Thoracic aorta (tissue), 2 donors: ENCODE measurements at regions not wholly inside any gene's neighbourhood (a gene's known extent, or its start where the extent isn't known, plus 50 kb on each side); places are given as distances from the start of the nearest gene placed in this dataset.

Source experiments
- ATAC-seq: fragments of 150-250 bp; one replicate; pipeline ENCODE4 v1.8.0; 2017; ENCODE audit warnings: low read depth; ENCODE audit not compliant: insufficient number of reproducible peaks, low FRiP score
- DNase-seq: peaks from one replicate; pipeline ENCODE4 v3.0.0-alpha.2; 2020; ENCODE audit warnings: low spot score
- H3K27ac ChIP-seq, 2 donors: fragments of 200-600 bp; sonication (generic); 1 replicate in 1 of 2; 2 replicates in 1 of 2; pipeline ENCODE4 v1.5.1; 2016; ENCODE audit warnings: mild to moderate bottlenecking in 2 of 2, moderate library complexity in 2 of 2
- H3K27me3 ChIP-seq: fragments of 200-600 bp; sonication (generic); replicated peaks from 2 replicates; pipeline ENCODE4 v1.6.0; 2016; ENCODE audit warnings: mild to moderate bottlenecking; ENCODE audit not compliant: insufficient read depth
- H3K36me3 ChIP-seq: fragments of 200-600 bp; sonication (generic); one replicate; pipeline ENCODE4 v1.5.1; 2016
- H3K4me1 ChIP-seq, 2 donors: fragments of 200-600 bp; sonication (generic); 1 replicate in 1 of 2; 2 replicates in 1 of 2; pipeline versions ENCODE4 v1.5.1 to v1.6.0; 2016; ENCODE audit warnings: low read depth in 2 of 2, mild to moderate bottlenecking in 1 of 2; ENCODE audit not compliant: control insufficient read depth in 1 of 2
- H3K4me3 ChIP-seq: fragments of 200-600 bp; sonication (generic); 2 replicates; pipeline ENCODE4 v1.5.1; 2016; ENCODE audit warnings: mild to moderate bottlenecking
- H3K9me3 ChIP-seq: fragments of 200-600 bp; sonication (generic); 2 replicates; pipeline ENCODE4 v1.5.1; 2016
- CTCF ChIP-seq: fragments of 200-600 bp; sonication (generic); IDR thresholded peaks from one replicate; pipeline ENCODE4 v1.5.1; 2019; ENCODE audit warnings: antibody characterized with exemption

- Histone ChIP-seq H3K36me3 (no peaks in the 10 kb centered on the region), H3K27me3 (no peaks in the 10 kb centered on the region), H3K27ac (no peak overlapping the region), H3K9me3 (peaks cover 23% of the 10 kb centered on the region), H3K4me1 (no peaks in the 10 kb centered on the region), H3K4me3 (no peak overlapping the region)
- TF ChIP-seq CTCF: no peak
- ATAC-seq (no peak), DNase-seq (no peak)
Observed at GRCh38 chr10:130399425-130399950, 263.3 kb downstream of the GLRX3 start.

- H3K27me3 ChIP-seq: no peaks in the 10 kb centered on the region
- H3K9me3 ChIP-seq: peaks cover 15% of the 10 kb centered on the region
- H3K4me1 ChIP-seq: no peaks in the 10 kb centered on the region
- DNase-seq (no peak), ATAC-seq (no peak)
- no peak overlapping the region for H3K27ac ChIP-seq
- H3K36me3 ChIP-seq: no peaks in the 10 kb centered on the region
- H3K4me3 ChIP-seq: no peak overlapping the region
- no peak for TF ChIP-seq CTCF
Observed at GRCh38 chr10:130400890-130401289, 264.7 kb downstream of the GLRX3 start.

GRCh38 chr10:130401860-130402765 lies 265.9 kb downstream of the GLRX3 start:
- Histone ChIP-seq H3K9me3 (peaks cover 3% of the 10 kb centered on the region), H3K27me3 (no peaks in the 10 kb centered on the region), H3K4me3 (no peak overlapping the region), H3K36me3 (no peaks in the 10 kb centered on the region), H3K27ac (no peak overlapping the region), H3K4me1 (no peaks in the 10 kb centered on the region)
- TF ChIP-seq CTCF: no peak
- DNase-seq: no peak
- no peak for ATAC-seq

- H3K27me3 ChIP-seq: no peaks in the 10 kb centered on the region
- H3K4me3 ChIP-seq: no peak overlapping the region
- H3K36me3 ChIP-seq: no peaks in the 10 kb centered on the region
- DNase-seq (no peak), ATAC-seq (no peak)
- H3K4me1 ChIP-seq: no peaks in the 10 kb centered on the region
- no peak overlapping the region for H3K27ac ChIP-seq
- TF ChIP-seq CTCF: no peak
- H3K9me3 ChIP-seq: no peaks in the 10 kb centered on the region
Observed at GRCh38 chr10:130403153-130404075, 267.2 kb downstream of the GLRX3 start.
